Lower lobe of right lung (tissue), 2 donors: ENCODE measurements at regions not wholly inside any gene's neighbourhood (a gene's known extent, or its start where the extent isn't known, plus 50 kb on each side); places are given as distances from the start of the nearest gene placed in this dataset.

Experiments
- ATAC-seq, 2 donors: fragments of 200-7000 bp; cut with Tn5 transposase; one replicate each; pipeline ENCODE4 v1.9.1; 2020 to 2022; ENCODE audit warnings: mild to moderate bottlenecking in 2 of 2, moderate library complexity in 2 of 2
- DNase-seq: peaks from one replicate; pipeline ENCODE4 v3.0.0-alpha.2; 2020
- H3K27ac ChIP-seq: fragments of 200-600 bp; one replicate; pipeline ENCODE4 v1.8.0; 2022
- H3K27me3 ChIP-seq: fragments of 200-600 bp; one replicate; pipeline ENCODE4 v1.8.0; 2022; ENCODE audit warnings: low read depth
- H3K36me3 ChIP-seq: fragments of 200-600 bp; one replicate; pipeline ENCODE4 v1.8.0; 2022; ENCODE audit warnings: mild to moderate bottlenecking
- H3K4me1 ChIP-seq: fragments of 200-600 bp; one replicate; pipeline ENCODE4 v1.8.0; 2022
- H3K4me3 ChIP-seq: fragments of 200-600 bp; one replicate; pipeline ENCODE4 v1.8.0; 2022; ENCODE audit warnings: mild to moderate bottlenecking
- H3K9me3 ChIP-seq: fragments of 200-600 bp; one replicate; pipeline ENCODE4 v1.8.0; 2022
- CTCF ChIP-seq: fragments of 200-600 bp; IDR thresholded peaks from one replicate; pipeline ENCODE4 v1.8.0; 2022; ENCODE audit warnings: antibody characterized with exemption, mild to moderate bottlenecking
- intact Hi-C: fragments of 100-400 bp; cut with DNase I; formaldehyde crosslinking; loops from one replicate; pipeline ENCODE4 v1.11.0; 2022
- donor health status: DM: no; HTN: yes; CAD: no; lungs with severe emphysema.

GRCh38 chr2:167493862-167494261, 605.6 kb downstream of the XIRP2 start:
- no peaks in the 10 kb centered on the region for H3K36me3 ChIP-seq
- H3K27ac ChIP-seq, result no peak overlapping the region
- H3K4me1 ChIP-seq, result no peaks in the 10 kb centered on the region
- TF ChIP-seq CTCF, result no peak
- no peak overlapping the region for H3K4me3 ChIP-seq
- no peaks in the 10 kb centered on the region for H3K9me3 ChIP-seq
- no peak for ATAC-seq
- DNase-seq, result no peak
- no peaks in the 10 kb centered on the region for H3K27me3 ChIP-seq
- intact Hi-C loops, result no loop called here

GRCh38 chr2:167492486-167492885, 604.2 kb downstream of the XIRP2 start:
- TF ChIP-seq CTCF, result no peak
- ATAC-seq (no peak), DNase-seq (no peak)
- Histone ChIP-seq H3K4me1 (no peaks in the 10 kb centered on the region), H3K36me3 (no peaks in the 10 kb centered on the region), H3K27me3 (no peaks in the 10 kb centered on the region), H3K9me3 (no peaks in the 10 kb centered on the region), H3K4me3 (no peak overlapping the region), H3K27ac (no peak overlapping the region)
- intact Hi-C loops, result no loop called here

- TF ChIP-seq CTCF, result no peak
- Histone ChIP-seq H3K27ac (no peak overlapping the region), H3K27me3 (no peaks in the 10 kb centered on the region), H3K4me3 (no peak overlapping the region), H3K36me3 (no peaks in the 10 kb centered on the region), H3K9me3 (no peaks in the 10 kb centered on the region), H3K4me1 (no peaks in the 10 kb centered on the region)
- ATAC-seq (no peak), DNase-seq (no peak)
- intact Hi-C loops, result no loop called here
Observed at GRCh38 chr2:167491788-167492187, 603.5 kb downstream of the XIRP2 start.

GRCh38 chr2:167490455-167490854, 602.2 kb downstream of the XIRP2 start:
- no peak for ATAC-seq
- no peak for DNase-seq
- H3K4me3 ChIP-seq, result no peak overlapping the region

GRCh38 chr2:167489325-167489724, 601.0 kb downstream of the XIRP2 start:
- H3K4me3 ChIP-seq, result no peak overlapping the region
- no peak overlapping the region for H3K27ac ChIP-seq
- H3K27me3 ChIP-seq, result no peaks in the 10 kb centered on the region
- no peaks in the 10 kb centered on the region for H3K36me3 ChIP-seq
- no peak for ATAC-seq
- no peaks in the 10 kb centered on the region for H3K4me1 ChIP-seq
- DNase-seq, result no peak
- no peaks in the 10 kb centered on the region for H3K9me3 ChIP-seq
- no peak for TF ChIP-seq CTCF
- intact Hi-C loops, result no loop called here

More at GRCh38 chr2:167490455-167490854, 602.2 kb downstream of the XIRP2 start:
- intact Hi-C loops, result no loop called here
- Histone ChIP-seq H3K4me1 (no peaks in the 10 kb centered on the region), H3K27ac (no peak overlapping the region), H3K9me3 (no peaks in the 10 kb centered on the region), H3K27me3 (no peaks in the 10 kb centered on the region), H3K36me3 (no peaks in the 10 kb centered on the region)
- no peak for TF ChIP-seq CTCF

GRCh38 chr2:167487728-167488127, 599.4 kb downstream of the XIRP2 start:
- H3K4me3 ChIP-seq, result no peak overlapping the region
- no peak for TF ChIP-seq CTCF

More at GRCh38 chr2:167487728-167488127, 599.4 kb downstream of the XIRP2 start:
- H3K36me3 ChIP-seq, result no peaks in the 10 kb centered on the region
- intact Hi-C loops, result no loop called here
- H3K4me1 ChIP-seq, result no peaks in the 10 kb centered on the region
- H3K27ac ChIP-seq, result no peak overlapping the region
- no peak for DNase-seq
- H3K9me3 ChIP-seq, result no peaks in the 10 kb centered on the region
- no peak for ATAC-seq
- H3K27me3 ChIP-seq, result no peaks in the 10 kb centered on the region
